Suprapubic skin (tissue), 4 donors: ENCODE measurements at regions not wholly inside any gene's neighbourhood (a gene's known extent, or its start where the extent isn't known, plus 50 kb on each side); places are given as distances from the start of the nearest gene placed in this dataset.

ENCODE experiments used
- DNase-seq, 2 donors: peaks; one replicate each; pipeline ENCODE4 v3.0.0-alpha.2; 2019; ENCODE audit warnings: low spot score in 2 of 2
- H3K27ac ChIP-seq: fragments of 200-600 bp; sonication (generic); one replicate; pipeline ENCODE4 v1.5.1; 2019
- H3K27me3 ChIP-seq: fragments of 200-600 bp; sonication (generic); one replicate; pipeline ENCODE4 v1.5.1; 2019
- H3K36me3 ChIP-seq: fragments of 200-600 bp; sonication (generic); one replicate; pipeline ENCODE4 v1.5.1; 2019
- H3K4me1 ChIP-seq: fragments of 200-600 bp; sonication (generic); one replicate; pipeline ENCODE4 v1.5.1; 2019
- H3K4me3 ChIP-seq: fragments of 200-600 bp; sonication (generic); one replicate; pipeline ENCODE4 v1.5.1; 2019; ENCODE audit warnings: mild to moderate bottlenecking
- H3K9me3 ChIP-seq: fragments of 200-600 bp; sonication (generic); one replicate; pipeline ENCODE4 v1.5.1; 2019
- CTCF ChIP-seq, 2 donors: fragments of 200-600 bp in 1 of 2; fragments of 450-650 bp in 1 of 2; sonication (generic) in 1 of 2; IDR thresholded peaks; one replicate each; pipeline ENCODE4 v1.5.1; 2016 to 2019; ENCODE audit warnings: antibody characterized with exemption in 2 of 2, mild to moderate bottlenecking in 1 of 2, moderate library complexity in 1 of 2
- EP300 ChIP-seq: sonication (generic); formaldehyde crosslinking; IDR thresholded peaks from one replicate; pipeline ENCODE4 v1.6.1; 2017; ENCODE audit warnings: antibody characterized with exemption
- POLR2A ChIP-seq, 2 donors: fragments of 450-650 bp; IDR thresholded peaks; one replicate each; pipeline ENCODE4 v1.6.1; 2017; ENCODE audit warnings: antibody characterized with exemption in 2 of 2, mild to moderate bottlenecking in 2 of 2, moderate library complexity in 2 of 2
- POLR2AphosphoS5 ChIP-seq, 3 donors: sonication (generic); formaldehyde crosslinking; IDR thresholded peaks; one replicate each; pipeline ENCODE4 v1.6.1; 2017; ENCODE audit warnings: antibody characterized with exemption in 3 of 3
- WGBS: methylation state at CpG from one replicate; pipeline ENCODE4 v1.1.5; 2018; 5-methylcytosine and 5-hydroxymethylcytosine counted together

GRCh38 chr5:164009621-164010020 lies 504.2 kb downstream of the MAT2B start:
- no peak for TF ChIP-seq CTCF (IDR thresholded peaks at IDR 0.05)
- no peak for TF ChIP-seq EP300
- no peak for TF ChIP-seq POLR2A (IDR thresholded peaks at IDR 0.05)
- TF ChIP-seq POLR2AphosphoS5 (IDR thresholded peaks at IDR 0.05), result no peak
- Histone ChIP-seq H3K36me3 (no peaks in the 10 kb centered on the region), H3K9me3 (no peaks in the 10 kb centered on the region), H3K4me3 (no peak overlapping the region), H3K27ac (no peak overlapping the region), H3K27me3 (no peaks in the 10 kb centered on the region), H3K4me1 (no peaks in the 10 kb centered on the region)
- no peak for DNase-seq
- WGBS, result 83% methylated on average over 6 of the region's 6 CpGs

GRCh38 chr5:164010900-164011299 lies 505.5 kb downstream of the MAT2B start:
- H3K9me3 ChIP-seq, result no peaks in the 10 kb centered on the region
- H3K4me1 ChIP-seq, result no peaks in the 10 kb centered on the region
- WGBS, result 65% methylated on average over 3 of the region's 3 CpGs
- no peak overlapping the region for H3K4me3 ChIP-seq
- no peaks in the 10 kb centered on the region for H3K36me3 ChIP-seq
- no peak overlapping the region for H3K27ac ChIP-seq
- no peak for DNase-seq
- no peaks in the 10 kb centered on the region for H3K27me3 ChIP-seq
- no peak for TF ChIP-seq CTCF (IDR thresholded peaks at IDR 0.05)
- TF ChIP-seq POLR2A (IDR thresholded peaks at IDR 0.05), result no peak
- no peak for TF ChIP-seq POLR2AphosphoS5 (IDR thresholded peaks at IDR 0.05)
- no peak for TF ChIP-seq EP300

GRCh38 chr5:164012371-164012770 lies 507.0 kb downstream of the MAT2B start:
- WGBS, result 31% methylated on average over 4 of the region's 4 CpGs
- no peak for TF ChIP-seq EP300
- TF ChIP-seq POLR2A (IDR thresholded peaks at IDR 0.05), result no peak
- no peak for TF ChIP-seq CTCF (IDR thresholded peaks at IDR 0.05)
- TF ChIP-seq POLR2AphosphoS5 (IDR thresholded peaks at IDR 0.05), result no peak

GRCh38 chr5:164013077-164013670 lies 507.8 kb downstream of the MAT2B start:
- Histone ChIP-seq H3K27ac (no peak overlapping the region), H3K4me3 (no peak overlapping the region), H3K27me3 (no peaks in the 10 kb centered on the region), H3K36me3 (no peaks in the 10 kb centered on the region), H3K4me1 (no peaks in the 10 kb centered on the region), H3K9me3 (no peaks in the 10 kb centered on the region)
- TF ChIP-seq POLR2A (IDR thresholded peaks at IDR 0.05), result no peak
- TF ChIP-seq CTCF (IDR thresholded peaks at IDR 0.05), result peak in 1 of 2 donors; percentile 37
- no peak for DNase-seq
- WGBS, result 44% methylated on average over 6 of the region's 6 CpGs

More at GRCh38 chr5:164012371-164012770, 507.0 kb downstream of the MAT2B start:
- Histone ChIP-seq H3K27me3 (no peaks in the 10 kb centered on the region), H3K4me1 (no peaks in the 10 kb centered on the region), H3K9me3 (no peaks in the 10 kb centered on the region), H3K36me3 (no peaks in the 10 kb centered on the region), H3K27ac (no peak overlapping the region), H3K4me3 (no peak overlapping the region)
- DNase-seq, result no peak

- TF ChIP-seq POLR2AphosphoS5 (IDR thresholded peaks at IDR 0.05), result no peak
- TF ChIP-seq POLR2A (IDR thresholded peaks at IDR 0.05), result no peak
- no peak for TF ChIP-seq EP300
- TF ChIP-seq CTCF (IDR thresholded peaks at IDR 0.05), result no peak
- WGBS, result 27% methylated on average over 7 of the region's 7 CpGs
- Histone ChIP-seq H3K4me1 (no peaks in the 10 kb centered on the region), H3K9me3 (no peaks in the 10 kb centered on the region), H3K36me3 (no peaks in the 10 kb centered on the region), H3K4me3 (no peak overlapping the region), H3K27me3 (no peaks in the 10 kb centered on the region), H3K27ac (no peak overlapping the region)
- DNase-seq, result no peak
These were observed 514.7 kb downstream of the MAT2B start for GRCh38 chr5:164020116-164020515.
